ENCODE measurements at regions not wholly inside any gene's neighbourhood (a gene's known extent, or its start where the extent isn't known, plus 50 kb on each side); places are given as distances from the start of the nearest gene placed in this dataset.
"Not testable (repeated sequence)": the region's sequence is repeated elsewhere in the genome, so short reads cannot be mapped to it uniquely, and the experiment has no call there.

DNA sequence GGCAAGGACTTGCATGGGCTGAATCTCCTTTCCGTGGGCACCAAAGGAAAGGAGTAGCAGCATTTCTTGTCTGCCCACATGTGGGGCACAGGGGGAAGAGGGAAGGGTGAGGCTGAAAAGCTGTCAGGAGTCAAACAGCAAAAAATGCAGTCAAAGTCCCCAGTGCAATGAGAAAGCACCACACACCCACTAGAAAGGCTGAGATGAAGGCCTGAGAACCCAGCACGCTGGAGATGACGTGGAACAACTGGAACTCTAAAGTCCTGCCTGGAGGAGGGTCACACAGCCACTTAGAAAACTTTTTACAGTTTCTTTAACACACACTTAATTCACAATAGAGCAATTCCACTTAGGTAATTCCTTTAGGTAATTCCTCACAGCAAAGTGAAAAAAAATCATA lies 94.6 kb upstream of the IGFBPL1 start:
- Histone ChIP-seq H3K36me3 (no peaks in the 10 kb centered on the region), H3K9me3 (no peaks in the 10 kb centered on the region), H3K27ac (no peak overlapping the region), H3K4me1 (no peaks in the 10 kb centered on the region), H3K4me3 (no peak overlapping the region), H3K27me3 (no peaks in the 10 kb centered on the region)
- TF ChIP-seq CTCF (IDR thresholded peaks at IDR 0.05) = no peak
- FAIRE-seq (no peak), DNase-seq (no peak), ATAC-seq (no peak)
- intact Hi-C loops (cut with DNase I) = no loop called here
- WGBS, 2 donors = 90 to 92% methylated on average over 3 of the region's 3 CpGs

DNA sequence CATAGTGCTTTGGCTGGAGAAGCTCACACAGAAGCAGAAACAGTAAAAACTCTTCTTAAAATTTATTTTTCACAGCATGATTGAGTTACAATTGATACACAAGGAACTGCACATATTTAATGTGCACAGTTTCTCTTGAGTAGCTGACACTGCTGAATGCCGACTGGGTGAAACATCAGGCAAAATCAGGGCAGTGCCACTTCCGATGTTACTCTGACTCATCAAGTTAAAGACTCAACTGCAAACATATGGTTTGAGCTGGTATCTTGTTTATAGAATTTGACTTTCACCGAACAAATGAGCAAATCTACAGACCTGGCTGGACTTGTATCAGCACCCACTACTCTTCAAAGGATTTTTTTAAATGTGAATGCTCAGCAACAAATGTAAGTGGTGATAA lies 92.0 kb upstream of the IGFBPL1 start:
- intact Hi-C loops (cut with DNase I) = not testable (repeated sequence)

GRCh38 chr9:38515055-38515454 lies 90.8 kb upstream of the IGFBPL1 start:
- peak in 2 of 6 donors; percentile 9 to 43 for DNase-seq
- H3K9me3 ChIP-seq; intact Hi-C loops (cut with DNase I); H3K27me3 ChIP-seq; FAIRE-seq; H3K4me3 ChIP-seq; H3K27ac ChIP-seq; H3K4me1 ChIP-seq; H3K36me3 ChIP-seq: not testable (repeated sequence)
- 30 to 36% methylated on average over 3 of the region's 3 CpGs for WGBS, 2 donors
- ATAC-seq = peak in 3 of 4 donors; percentile 39 to 82 (median 64)

More for the DNA sequence above, 92.0 kb upstream of the IGFBPL1 start:
- H3K27me3 ChIP-seq, DNase-seq, H3K36me3 ChIP-seq, H3K4me1 ChIP-seq, H3K9me3 ChIP-seq, H3K4me3 ChIP-seq, H3K27ac ChIP-seq, FAIRE-seq: not testable (repeated sequence)
- ATAC-seq = peak in 1 of 4 donors; percentile 40
- WGBS, 2 donors = 48 to 53% methylated on average over 3 of the region's 3 CpGs

DNA sequence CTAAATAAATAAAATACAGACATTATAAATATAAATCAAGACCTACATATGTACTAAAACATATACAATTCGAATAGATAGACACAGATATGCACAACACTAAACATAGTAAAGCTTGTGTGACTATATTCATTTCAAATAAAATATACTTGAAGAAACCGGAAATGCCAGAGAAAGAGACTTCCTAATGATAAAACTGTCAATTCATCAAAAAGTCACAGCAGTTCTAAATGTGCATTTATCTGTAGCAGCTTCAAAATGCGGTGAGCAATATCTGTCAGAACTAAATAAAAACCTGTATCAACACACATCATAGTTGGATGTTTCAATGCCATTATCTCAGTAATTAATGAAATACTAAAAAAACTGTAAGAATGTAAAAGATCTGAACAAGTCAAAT lies 86.1 kb upstream of the IGFBPL1 start:
- DNase-seq; H3K27me3 ChIP-seq; intact Hi-C loops (cut with DNase I); ATAC-seq; H3K27ac ChIP-seq; H3K36me3 ChIP-seq; FAIRE-seq; H3K9me3 ChIP-seq; H3K4me1 ChIP-seq; H3K4me3 ChIP-seq: not testable (repeated sequence)
- WGBS, 2 donors = 59 to 68% methylated on average over 3 of the region's 3 CpGs

DNA sequence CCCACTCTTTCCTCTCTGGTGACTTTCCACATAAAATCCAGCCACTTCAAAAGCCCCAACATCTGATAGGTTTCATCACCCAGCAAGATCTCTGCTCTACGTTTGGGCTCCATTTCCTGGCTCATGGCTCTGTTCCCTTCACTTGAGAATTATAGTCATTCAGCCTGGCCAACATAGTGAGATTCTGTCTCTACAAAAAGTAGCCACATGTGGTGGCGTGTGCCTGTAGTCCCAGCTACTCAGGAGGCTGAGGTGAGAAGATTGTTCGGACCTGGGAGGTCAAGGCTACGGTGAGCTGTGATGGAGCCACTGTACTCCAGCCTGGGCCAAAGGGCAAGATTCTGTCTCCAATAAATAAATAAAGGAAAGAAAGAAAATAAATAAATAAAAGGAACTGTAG lies 83.3 kb upstream of the IGFBPL1 start:
- Histone ChIP-seq H3K27me3 (no peaks in the 10 kb centered on the region), H3K36me3 (no peaks in the 10 kb centered on the region), H3K4me1 (no peaks in the 10 kb centered on the region), H3K9me3 (no peaks in the 10 kb centered on the region), H3K27ac (no peak overlapping the region), H3K4me3 (no peak overlapping the region)
- no peak for DNase-seq
- ATAC-seq = no peak
- no peak for TF ChIP-seq CTCF (IDR thresholded peaks at IDR 0.05)
- intact Hi-C loops (cut with DNase I) = no loop called here
- FAIRE-seq = no peak
- 82% methylated on average over 4 of the region's 4 CpGs for WGBS, 2 donors

DNA sequence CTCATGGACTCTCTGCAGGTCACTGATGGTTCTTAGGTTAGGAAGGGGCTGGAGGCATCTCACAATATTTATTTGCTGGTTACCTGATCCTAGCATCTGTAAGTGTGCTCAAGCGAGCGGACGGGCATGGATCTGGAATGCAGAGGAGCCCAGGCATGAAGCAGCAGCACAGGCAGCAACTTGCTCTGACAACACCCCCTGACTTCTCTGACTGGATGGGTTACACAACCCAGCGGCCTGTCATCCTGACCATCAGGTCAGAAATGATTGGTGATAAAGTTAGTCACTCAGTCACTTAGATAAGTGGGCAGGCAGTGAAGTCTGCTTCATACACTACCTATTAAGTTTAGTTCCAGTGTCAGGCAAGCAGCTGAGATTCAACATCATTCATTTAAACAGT lies 75.9 kb upstream of the IGFBPL1 start:
- ATAC-seq; H3K27ac ChIP-seq; H3K9me3 ChIP-seq; H3K36me3 ChIP-seq; FAIRE-seq; H3K4me3 ChIP-seq; H3K27me3 ChIP-seq; DNase-seq; H3K4me1 ChIP-seq; intact Hi-C loops (cut with DNase I): not testable (repeated sequence)
- 74 to 76% methylated on average over 4 of the region's 4 CpGs for WGBS, 2 donors

GRCh38 chr9:38498551-38498950 lies 74.3 kb upstream of the IGFBPL1 start:
- intact Hi-C loops (cut with DNase I); H3K9me3 ChIP-seq; FAIRE-seq; H3K36me3 ChIP-seq; H3K4me1 ChIP-seq; H3K4me3 ChIP-seq; H3K27ac ChIP-seq; DNase-seq; ATAC-seq; H3K27me3 ChIP-seq: not testable (repeated sequence)
- 55 to 60% methylated on average over 2 of the region's 2 CpGs for WGBS, 2 donors

GRCh38 chr9:38489057-38489456 lies 64.8 kb upstream of the IGFBPL1 start:
- Histone ChIP-seq H3K9me3 (no peaks in the 10 kb centered on the region), H3K36me3 (no peaks in the 10 kb centered on the region), H3K27me3 (no peaks in the 10 kb centered on the region), H3K4me3 (no peak overlapping the region), H3K27ac (no peak overlapping the region), H3K4me1 (no peaks in the 10 kb centered on the region)
- TF ChIP-seq CTCF (IDR thresholded peaks at IDR 0.05) = no peak
- WGBS, 2 donors = 81% methylated on average over 21 of the region's 21 CpGs
- ATAC-seq (no peak), DNase-seq (peak in 1 of 6 donors; percentile 58), FAIRE-seq (no peak)
- intact Hi-C loops (cut with DNase I) = no loop called here
